Activated T-cell treated with anti-CD3 and anti-CD28 coated beads, Interleukin-2, amount 50 U/mL, for 48 hours (primary cell): ENCODE measurements at regions not wholly inside any gene's neighbourhood (a gene's known extent, or its start where the extent isn't known, plus 50 kb on each side); places are given as distances from the start of the nearest gene placed in this dataset.
A peak's percentile ranks its signal among the peaks of the same experiment; 100 is the strongest.

Experiments used
- DNase-seq, 2 experiments: peaks; one replicate each; pipeline ENCODE4 v3.0.0-alpha.2; 2020

DNA sequence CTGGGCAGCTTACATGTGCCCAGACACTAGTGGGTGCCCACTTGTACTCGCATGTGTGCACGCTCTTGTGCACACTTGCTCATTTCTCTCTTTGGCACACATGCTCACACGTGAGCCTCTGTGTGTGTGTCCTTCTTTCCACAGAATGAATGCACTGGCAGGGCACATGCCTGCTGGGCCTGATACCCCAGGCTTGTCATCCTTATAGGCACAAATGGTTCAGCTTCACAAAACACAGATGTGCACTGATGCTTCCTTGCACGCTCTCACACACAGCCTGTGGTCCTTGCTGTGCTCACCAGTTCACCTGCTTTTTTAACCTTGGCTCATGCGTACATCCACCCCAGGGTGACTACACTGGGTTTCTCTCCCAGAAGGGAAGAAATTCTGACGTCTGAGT, 174.8 kb downstream of the BUD13 start:
- no peak for DNase-seq

DNA sequence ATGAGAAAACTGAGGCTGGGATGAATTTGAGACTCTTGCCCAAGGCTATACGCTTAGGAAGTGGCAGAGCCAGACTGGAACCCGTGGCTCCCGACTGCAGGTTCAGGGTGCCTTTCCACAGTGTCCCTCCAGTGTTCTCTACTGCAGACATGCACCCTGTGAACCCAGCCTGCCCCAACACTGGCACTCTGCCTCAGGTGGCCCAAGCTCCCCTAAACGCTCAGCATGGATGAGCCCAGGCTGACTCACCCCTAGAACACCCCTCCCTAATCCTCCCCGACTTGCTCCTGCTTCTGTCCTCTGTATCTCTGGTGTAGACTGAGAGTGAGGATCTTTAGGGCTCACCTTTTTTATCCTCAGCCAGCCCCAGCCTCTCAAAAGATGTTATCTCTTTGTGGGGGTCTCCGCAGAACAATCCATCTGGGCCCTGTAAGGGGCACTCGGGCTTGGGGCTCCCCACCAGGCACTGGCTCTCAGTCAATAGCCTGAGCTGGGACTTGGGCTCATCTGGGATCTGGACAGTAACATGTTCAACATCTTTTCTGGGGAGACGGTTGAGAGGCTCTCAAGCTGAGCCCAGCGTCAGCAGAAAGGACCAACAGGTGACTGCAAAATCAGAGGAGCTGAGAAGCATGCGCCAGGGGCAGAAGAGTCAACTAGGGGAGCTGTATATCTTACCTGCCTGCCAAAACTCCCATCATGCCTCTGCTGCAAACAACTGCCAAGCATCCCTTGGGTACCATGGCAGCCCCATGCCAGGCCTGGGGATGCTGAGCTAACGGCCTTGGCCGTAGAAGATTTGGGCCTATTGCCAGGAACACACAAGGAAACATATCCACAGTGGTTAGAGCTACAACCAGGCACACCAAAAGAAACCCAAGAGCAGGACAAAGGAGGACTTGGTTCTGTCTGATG, 176.2 kb downstream of the BUD13 start:
- DNase-seq: no peak

DNA sequence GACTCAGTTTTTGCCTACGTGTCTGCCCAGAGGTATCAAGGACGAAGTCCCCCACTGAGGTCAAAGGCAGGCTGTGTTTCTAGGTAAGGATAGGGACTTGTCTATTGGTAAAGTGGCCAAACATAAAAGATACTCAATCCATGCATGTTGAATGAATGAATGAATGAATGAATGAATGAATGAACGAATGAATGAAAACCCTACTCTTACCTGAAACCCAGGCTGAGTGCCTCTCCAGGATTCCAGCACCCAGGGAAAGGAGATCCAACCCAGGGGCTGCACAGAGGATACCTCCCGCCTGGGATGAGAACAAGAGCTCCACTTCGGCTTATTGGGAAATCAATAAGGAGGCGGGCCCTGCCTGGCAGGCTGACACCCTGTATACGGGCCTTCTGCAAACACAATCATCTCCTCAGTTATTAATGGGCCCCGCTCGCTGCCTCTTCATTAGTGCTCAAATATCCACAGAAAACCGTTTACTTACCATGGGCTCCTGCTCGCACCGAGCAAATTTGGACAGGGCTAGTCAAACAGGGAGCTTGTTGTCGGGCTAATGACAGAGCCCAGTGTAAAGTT, 177.4 kb downstream of the BUD13 start:
- no peak for DNase-seq

DNA sequence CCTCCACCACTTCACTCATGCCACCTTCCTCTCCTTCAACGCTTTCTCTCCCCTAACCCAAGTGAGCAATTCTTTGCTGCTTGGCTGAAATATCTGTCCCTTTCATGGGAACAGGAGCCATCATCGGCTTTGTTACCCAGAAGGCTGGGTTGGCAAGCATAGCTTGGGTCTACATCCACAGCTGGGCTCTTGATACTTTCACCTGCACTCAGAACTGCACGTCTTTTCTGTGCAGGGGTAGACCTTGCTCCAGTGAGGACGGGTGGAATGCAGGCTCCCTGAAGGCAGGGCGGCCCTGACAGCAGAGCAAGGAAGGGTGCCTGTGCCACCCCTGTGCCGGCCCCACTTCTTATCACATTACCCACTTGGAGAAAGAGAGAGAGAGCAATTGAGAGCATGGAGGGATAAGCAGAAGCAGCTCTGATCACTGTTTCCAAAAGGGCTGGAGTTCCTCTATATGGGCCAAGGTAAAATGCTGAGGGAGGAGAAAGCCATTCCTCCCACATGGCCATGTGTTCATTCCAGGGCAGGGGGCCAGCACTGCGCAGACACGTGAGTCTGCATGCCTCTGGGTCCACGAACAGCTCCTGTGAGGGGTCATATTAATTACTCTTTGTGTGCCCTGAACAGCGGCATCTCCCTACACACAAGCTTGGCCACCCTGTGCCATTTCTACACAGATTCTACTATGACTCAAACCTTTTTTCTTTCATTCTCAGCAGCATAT, 181.8 kb downstream of the BUD13 start:
- DNase-seq: no peak

DNA sequence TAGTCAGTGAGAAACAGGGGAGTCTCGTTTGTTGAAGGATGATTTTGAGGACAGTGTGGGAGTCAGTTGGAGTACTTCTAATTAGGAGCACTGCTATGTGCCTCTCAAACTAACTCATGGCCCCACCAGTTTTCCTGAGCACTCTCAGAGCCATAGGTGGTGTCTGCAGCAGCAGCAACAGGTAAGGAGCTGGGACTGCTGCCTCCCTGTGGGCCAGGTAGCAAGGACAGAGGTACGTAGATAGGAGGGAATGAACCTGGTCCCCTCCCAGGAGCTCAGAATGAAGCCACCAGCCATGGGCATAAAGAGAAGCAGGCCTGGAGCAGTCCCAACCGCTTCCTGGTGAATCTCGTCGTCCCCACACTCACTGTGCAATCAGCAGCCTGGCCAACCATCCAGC, 183.4 kb downstream of the BUD13 start:
- no peak for DNase-seq

DNA sequence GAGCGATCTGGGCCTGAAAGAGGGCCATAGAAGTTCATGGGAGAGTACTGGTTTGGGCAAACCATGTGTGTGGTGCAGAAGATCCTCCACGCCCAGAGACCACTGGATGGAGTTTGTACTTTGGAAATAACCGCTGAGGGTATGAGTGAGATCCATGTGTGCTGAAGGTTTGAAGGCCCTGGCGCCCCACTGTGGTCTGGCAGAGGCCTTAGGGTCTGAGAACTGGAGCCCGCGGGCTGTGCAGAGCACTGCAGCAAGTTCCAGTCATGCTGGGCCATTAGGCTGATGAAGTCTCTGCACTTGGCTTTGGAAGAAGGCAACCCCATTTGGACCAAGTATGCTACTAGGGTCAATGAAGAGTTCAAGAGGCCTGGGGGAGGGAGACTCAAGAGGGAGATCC, 186.4 kb downstream of the BUD13 start:
- no peak for DNase-seq

DNA sequence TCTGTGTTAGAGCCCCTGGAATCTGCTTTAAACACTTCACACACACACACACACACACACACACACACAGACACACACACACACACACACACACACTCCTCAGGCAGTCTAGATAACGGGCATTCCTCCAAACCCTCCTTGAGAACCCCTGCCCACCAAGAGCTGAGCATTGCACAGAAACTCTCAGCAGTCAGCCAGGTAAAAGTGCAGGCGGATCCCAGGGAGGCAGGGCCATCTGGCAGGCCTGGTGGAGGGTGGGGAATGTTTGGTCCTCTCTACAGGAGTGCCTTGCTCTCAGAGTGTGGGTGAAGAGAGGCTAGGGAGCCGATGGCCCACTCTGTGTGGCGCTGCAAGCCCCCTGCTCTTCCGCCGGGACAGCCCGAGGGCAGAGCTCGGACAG, 190.2 kb downstream of the BUD13 start:
- DNase-seq: no peak

DNA sequence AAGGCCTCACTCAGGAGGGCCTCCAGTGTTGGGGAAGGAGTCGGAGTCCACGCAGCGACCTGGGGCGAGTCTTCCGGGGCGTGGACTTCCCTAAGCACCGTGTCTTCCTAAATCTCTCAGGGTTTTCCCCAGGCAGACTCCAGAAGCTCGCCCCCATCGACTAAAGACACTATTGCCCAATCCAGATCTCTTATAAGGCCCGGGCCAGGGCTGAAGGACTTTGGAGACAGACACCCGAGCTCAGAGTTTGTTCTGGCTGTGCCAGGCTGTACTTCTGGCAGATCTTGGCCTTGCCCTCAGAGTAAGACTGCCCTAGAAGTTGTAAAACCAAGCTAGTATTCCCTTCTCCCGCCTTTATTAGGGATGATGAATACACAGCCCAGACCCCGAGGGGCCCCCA, 191.4 kb downstream of the BUD13 start:
- DNase-seq: no peak

DNA sequence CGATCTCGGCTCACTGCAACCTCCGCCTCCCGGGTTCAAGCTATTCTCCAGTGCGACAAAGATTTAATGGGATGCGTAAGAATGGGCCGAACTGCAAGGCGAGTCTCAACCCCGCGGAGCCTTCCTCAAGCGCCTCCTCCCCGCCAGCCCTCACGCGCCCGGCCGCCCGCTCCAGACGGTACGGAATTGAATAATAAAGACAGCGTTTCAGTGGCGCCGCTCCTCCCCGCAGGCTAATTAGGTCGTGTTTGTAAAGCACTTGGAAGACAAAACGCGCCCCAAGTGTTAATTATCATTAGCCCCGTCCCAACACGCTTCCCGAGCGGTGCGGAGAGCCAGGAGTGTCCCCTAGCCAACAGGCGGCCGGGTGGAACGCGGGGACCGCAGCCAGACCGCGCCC, 192.0 kb downstream of the BUD13 start:
- DNase-seq: no peak

DNA sequence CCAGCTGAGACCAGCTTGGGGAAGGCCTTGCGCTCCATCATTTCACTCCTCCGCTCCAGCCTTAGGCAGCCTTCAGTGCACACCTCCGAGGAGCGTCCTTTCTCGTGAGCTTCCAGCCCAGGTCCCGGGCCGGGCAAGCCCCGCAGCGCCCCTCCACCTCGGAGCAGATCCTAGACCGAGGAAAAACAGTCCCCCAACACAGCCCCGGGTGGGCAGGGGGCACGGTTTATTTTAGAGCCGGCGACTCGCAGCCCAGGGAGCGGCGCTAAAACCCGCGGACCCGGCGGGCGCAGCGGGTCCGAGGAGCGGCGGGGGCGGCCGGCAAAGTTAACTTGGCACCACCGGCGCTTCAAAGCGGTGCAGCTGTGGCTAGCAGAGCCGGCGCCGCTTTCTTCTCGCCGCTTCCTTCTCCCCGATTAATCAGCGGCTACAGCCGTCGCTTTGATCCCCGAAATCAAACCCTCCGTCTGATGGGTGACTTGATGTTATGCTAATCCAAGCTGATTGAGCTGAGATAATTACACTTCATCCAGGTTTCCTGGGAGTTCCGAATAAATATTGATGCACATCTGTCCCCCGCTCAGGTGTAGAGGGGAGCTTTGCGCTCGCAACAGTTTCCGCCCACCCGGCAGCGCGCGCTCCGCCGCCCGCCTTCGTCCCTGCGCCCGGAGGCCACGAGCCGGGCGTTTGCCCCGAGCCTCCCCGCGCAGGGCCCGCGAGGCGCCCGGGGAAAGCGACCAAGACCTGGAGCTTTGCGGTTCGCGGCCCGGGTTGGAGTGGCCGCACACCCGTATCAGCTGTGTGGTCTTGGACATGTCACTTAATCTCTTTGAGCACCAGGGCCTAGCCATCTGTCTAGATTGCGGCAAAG, 192.7 kb downstream of the BUD13 start:
- DNase-seq: no peak

DNA sequence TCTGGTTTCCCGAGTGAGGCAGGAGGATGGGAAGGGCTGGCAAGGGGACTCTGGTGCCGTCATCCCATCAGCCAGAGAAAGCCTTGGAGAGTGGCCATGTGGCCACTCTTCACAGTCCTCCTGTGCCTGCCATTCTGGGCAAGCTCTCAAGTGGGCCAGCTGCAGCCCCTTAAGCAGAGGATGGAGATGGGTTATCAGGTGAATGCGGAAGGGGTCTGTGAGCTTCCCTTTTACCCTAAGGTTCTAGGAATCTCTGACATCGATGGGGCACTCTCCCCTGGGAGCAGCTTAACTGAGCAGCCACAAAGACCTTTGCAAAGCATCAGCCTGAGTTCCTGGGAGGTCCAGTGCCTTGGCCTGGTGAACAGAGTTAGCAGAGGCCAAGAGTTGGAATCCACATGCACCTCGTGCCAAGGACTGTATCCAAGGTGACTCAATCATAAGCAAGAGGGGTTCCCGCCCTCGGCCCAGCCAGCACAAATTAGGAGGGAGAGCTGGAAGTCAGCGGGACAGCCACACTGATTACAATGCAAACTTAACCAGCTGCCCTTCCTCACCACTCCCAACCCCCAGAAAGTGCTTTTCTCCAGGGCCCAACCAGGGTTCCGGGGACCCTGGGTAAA, 193.6 kb downstream of the BUD13 start:
- DNase-seq: no peak

DNA sequence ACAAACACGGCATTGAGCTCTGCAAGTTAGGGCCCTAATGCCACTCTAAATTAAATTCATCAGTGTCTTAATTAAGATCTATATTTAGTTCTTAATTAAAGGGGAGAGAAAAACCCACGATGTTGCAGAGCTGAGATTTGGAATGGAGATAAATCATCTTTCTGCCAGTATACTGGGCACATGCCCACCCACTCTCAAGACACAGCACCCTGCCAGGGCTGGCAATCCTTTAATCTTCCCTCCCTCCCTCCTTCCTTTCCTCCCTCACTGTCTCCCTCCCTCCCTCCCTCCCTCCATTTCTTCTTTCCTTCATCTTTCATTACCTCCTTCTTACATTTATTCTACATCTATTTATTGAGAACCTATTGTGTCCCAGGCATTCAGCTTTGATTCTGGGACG, 194.8 kb downstream of the BUD13 start:
- DNase-seq: no peak

DNA sequence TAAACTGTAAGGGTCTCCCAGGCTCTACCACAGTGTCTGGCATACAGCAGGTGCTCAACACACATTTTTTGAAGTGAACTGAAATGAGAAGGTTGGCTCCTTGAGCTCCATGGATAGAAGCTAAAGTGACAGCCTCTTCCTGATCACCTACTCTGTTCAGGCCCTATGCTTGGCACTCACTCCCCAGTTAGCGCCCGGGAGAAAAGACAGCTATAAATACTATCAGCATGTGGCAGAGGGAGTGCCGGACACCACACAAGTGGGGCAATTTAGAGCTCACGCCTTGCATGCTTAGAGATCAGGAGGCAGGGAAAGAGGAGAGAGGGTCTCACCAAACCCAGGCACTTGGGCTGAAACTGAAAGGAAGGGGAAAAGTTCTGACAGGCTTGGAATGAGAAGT, 195.5 kb downstream of the BUD13 start:
- no peak for DNase-seq

DNA sequence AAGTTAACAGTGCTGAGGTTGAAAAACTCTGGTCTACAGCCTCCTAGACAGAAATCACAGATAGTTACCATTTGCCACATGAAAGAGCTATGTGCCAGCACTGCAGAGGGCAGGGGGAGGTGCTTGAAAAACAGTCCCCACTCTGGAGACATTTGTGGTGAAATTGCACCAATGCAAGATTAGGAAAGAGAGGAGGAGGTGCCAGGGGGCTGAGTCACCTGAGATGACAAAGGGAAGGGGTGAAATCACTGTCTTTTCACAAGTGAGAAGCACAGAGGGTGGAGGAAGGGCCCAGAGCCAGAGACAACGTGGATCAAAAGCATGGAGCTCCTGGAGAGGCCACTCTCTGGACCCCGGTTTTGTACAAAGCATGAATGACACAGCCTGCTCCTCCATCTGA, 196.3 kb downstream of the BUD13 start:
- peak in 1 of 2 experiments; percentile 16 for DNase-seq

DNA sequence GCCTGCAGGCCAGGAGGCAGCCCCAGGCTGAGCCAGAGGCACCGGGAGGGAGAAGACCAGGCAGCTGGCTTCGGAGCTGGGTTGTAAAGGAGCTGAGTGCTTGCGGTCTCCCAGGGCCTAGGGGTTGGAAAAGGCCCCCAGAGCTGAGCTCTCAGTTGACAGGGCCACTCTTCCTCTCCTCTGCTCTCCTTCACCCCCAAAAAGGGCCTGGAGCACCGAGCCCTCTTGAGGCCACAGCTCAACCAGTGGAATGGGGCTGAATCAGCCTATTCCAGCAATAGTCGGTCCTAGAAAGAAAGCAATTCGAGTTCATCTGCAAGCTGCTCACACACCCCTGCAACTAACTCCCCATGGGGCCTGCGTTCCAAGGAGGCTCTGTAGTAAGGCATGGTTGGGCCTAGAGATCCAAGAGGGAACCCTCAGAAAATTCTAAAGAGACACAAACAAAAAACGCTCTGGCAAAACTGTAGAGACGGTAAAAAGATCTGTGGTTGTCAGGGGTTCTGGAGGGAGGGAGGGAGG, 205.0 kb downstream of the BUD13 start:
- no peak for DNase-seq

DNA sequence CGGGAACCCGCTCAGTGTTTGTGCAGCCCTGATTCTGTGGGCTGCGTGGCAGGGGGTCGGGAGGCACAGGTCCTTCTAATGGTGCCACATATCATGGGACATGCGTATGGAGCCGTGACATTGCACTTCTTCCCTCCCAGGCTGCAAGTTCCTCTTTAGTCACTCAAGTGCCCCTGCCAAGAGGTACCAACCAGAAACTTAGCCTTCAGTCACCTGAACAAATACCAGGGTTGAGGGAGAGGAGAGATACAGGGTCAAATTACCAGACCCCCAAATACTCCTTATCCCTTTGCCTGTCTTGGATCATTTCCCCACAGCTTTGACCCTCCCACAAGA, 209.1 kb downstream of the BUD13 start:
- no peak for DNase-seq

DNA sequence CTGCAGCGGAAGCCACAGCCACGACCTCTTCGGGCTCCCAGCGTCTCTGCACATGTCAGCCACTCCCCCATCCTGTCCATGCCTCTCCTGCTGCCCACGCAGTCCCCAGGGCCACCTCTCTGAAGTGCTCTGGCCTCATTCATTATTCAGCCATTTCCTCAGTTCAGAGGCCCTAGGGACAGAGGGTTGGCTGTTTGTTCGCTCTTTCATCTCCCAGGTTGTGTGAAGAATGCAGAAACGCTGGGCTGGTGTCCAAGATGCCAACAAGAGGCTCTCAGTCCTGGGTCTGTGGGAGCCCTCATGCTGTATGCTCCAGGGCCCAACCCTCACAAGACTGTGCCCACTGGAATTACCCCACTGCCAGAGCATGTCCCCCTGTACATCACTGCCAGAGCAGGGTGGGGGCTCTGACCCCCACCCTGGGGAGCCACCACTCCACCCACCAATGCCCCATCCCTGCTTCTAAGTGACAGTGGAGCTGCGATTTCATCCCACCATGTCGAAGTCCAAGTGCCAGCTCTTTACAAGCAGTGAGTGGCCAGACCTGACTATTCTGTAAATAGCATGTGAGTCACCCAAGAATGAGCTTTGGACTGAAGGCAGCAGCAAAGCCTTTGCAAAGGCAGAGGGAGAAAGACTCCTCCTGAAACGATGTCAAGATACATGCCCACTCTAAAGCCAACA, 209.6 kb downstream of the BUD13 start:
- DNase-seq: no peak

DNA sequence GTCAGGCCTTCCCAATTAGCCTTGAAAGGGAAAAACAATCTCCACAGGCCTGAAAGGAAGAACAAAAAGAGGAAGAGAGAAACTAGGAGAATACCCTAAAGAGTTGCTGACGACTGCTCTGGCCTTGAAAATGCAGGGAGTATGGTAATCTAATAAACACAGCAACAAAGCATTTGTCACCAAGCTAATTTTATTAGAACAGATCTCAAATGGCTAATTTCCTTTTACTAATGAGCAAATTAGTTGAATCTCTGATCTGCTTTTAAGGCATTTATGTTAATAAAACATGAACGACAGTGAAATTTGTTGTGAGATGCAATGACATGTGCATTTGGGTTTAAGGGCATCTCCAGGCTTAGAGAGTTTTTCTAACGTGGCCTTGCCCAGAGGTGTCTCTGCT, 212.2 kb downstream of the BUD13 start:
- DNase-seq: no peak

DNA sequence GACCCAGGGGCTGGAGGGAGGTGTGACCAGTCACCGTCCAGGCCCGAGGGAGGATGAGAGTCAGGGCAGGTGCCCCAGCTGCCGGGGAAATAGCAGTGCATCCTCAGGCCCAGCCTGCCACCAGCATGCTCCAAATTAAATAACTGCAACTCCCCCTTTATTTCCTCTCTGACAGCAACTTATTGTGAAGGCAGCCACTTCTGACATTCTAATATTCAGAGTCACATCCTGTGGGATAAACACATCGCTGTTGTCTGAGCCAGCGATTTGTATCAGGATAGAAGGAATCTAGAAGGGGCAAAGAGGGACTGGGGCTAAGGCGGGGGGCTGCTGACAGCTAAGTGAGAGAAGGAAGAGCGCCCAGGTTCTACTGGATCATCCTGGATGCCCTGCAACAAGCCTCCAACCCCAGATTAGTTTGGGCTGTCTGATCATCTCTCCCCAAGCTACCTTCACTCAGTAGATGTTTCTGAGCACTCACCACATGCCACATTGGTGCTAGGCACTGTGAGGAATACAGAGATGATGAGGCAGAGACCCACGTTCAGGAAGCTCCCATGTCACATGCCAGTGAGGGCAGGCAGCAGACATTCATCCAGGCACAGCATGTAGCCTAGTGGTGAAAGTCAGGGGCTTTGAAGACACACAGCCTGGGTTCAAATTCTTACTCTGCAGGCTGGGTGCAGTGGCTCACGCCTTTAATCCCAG, 214.1 kb downstream of the BUD13 start:
- DNase-seq: no peak

DNA sequence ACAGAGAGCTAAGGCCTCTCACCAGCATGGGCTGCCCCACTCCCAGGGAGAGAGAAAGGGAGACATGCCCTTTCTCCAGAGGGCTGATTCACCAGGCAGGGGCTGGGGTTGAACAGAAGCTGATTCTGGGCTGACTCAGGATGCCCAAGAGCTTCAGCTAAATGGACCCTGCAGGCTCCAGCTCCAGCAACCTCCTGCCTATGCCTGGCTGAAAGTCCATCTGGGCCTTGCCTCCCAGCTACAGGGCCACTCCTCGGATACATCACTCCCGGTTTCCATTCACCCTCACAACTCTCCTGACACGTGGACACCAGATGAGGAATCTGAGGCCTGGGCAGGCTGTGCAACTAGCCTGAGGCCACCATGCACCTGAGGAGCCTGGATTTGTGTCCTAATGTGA, 215.5 kb downstream of the BUD13 start:
- DNase-seq: no peak

DNA sequence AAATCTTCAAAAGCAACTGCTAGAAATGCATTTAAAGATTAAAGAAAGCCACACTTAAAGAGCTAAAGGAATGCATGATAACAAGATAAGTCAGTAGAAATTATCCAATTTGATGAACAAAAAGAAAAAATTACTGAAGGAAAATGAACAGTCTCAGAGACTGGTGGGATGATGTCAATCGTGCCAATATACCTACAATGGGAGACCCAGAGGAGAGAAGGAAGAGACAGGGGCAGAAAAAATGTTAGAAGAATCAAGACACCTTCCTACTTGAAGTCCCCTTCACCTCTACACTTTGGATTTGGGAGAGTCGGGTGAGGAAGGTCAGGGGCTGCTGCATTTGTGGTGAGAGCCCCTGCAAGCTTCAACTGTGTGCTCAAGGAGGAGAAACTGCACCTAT, 216.3 kb downstream of the BUD13 start:
- no peak for DNase-seq
